ENCODE measurements at regions not wholly inside any gene's neighbourhood (a gene's known extent, or its start where the extent isn't known, plus 50 kb on each side); places are given as distances from the start of the nearest gene placed in this dataset.
"Not testable (repeated sequence)": the region's sequence is repeated elsewhere in the genome, so short reads cannot be mapped to it uniquely, and the experiment has no call there.

- no peak for DNase-seq
Measured at GRCh38 chr13:50131920-50132903, 117.0 kb downstream of the KCNRG start.

- DNase-seq: no peak
Measured at GRCh38 chr13:50132904-50133357, 117.7 kb downstream of the KCNRG start.

DNA sequence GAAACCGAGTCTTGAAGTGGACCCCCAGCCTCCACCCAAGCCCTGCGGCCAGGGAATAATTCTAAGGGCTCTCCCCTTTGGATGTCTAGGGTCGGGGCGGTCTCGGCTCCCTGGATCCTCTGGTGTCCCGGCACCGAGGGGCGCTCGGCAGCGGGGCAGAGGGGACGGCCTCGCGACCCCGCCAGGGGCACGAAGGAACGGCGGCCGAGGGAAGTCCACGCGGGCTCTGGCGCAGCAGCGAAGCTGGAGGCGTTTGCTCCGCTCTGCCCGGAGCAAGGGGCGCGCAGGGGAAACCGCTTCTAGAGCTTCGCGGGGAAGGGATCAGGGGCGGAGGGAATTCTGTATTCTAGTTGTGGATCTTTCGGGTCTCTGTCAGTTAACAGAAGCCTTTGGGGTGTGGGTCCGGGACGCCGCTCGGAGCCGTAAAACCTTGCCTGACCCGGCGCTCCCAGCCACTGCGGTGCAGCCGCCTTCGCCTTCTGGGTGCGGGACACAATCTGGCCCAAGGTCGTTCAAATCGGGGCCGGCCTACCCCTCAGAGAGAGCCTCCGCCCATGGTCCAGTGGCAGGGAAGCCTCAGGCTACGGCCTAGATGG lies 118.2 kb downstream of the KCNRG start:
- no peak for DNase-seq

DNA sequence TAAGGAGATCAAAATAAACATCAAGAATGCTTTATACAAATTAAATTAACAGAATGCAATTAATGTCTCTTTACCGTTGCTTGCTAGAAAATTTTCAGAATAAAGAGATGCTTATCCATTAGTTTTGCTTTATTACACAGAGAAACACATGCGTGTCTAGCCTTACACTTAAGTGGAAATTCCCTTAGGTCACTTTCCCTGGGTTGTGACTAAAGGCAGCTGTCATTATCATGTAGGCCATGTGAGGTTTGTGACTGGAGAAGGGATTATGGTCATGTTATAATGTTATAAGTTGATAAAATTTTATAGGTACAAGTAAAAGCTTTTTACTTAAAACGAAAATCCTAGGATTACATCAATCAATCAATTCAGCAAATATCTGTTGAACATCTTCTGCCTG lies 121.0 kb downstream of the KCNRG start:
- no peak for DNase-seq

DNA sequence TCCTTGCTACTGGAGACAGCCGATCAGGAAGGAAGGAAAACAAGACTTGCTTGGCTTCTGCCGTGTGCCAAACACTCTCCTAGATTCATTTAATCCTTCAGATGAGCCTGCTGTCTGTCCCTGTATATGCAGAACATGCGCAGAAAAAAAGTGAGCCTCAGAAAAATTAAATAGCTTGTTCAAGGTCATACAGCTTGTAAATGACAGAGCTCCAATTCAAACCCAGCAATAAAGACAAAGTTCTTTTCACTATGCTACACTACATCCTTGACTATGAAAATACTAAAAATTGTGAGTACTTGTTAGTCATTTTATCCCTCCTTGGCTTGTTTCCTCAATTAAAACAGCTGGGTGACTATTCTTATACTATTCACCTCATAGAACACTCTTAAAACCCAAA lies 121.4 kb downstream of the KCNRG start:
- DNase-seq: no peak

DNA sequence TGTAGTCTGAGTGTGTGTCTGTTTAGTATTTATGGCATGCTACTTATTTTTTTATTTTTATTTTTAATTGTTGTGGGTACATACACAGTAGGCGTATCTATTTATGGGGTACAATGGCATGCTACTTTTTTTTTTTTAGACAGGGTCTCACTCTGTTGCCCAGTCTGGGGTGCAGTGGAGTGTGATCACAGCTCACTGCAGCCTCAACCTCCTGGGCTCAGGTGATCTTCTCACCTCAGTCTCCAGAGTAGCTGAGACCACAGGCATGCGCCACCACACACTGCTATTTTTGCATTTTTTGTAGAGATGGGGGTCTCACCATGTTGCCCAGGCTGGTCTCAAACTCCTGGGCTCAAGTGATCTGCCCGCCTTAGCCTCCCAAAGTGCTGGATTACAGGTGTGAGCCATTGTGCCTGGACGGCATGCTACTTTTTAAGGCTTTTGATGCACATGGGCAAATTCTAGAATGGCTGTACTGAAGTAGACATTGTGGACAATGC lies 124.2 kb downstream of the KCNRG start:
- DNase-seq: not testable (repeated sequence)

DNA sequence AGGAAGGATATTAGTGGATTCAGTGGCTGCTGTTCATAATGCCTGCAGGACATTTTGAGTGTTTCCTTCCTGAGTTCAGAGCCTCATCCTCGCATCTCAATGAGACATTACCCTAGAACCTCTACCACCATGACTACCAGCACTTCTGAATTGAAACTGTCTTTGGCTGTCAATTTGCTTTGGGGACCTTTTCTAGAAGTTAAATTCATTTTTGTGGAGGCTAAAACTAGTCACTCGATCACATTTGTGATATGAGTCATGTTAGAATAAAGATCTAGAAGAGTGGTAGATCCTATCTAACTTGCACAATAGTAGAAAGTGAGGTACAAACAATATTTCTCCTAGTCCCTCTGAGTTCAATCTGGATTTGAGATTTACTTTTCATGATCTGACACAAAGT lies 124.9 kb downstream of the KCNRG start:
- no peak for DNase-seq

GRCh38 chr13:50140581-50141374 lies 125.5 kb downstream of the KCNRG start:
- no peak for DNase-seq

DNA sequence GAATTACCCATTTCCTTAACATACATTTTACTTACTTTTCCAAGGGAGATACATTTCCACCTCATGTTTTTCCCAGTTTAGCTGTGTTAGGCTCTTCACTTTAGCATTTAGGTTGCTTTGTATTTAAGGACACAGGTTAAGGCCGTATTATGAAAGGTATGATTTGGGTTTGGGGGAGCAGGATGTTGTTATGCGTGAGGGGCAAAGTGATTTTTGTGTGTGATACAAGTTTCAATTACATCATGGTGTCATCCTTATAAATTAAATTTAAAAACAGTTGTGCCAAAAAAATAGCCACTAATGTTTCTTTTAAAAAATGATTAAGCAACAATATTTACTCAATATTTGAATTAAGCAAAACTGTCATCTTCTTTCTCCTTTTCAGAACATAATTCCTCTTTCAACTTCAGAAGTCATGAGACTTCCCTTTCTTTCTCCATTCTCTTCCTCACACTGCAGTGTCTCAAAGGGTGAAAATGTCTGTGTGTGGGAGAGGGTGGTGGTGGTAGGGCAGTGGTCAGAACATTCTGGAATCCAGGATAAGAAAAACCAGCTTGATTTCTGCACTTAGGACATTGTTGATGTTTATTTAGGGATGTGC lies 126.2 kb downstream of the KCNRG start:
- DNase-seq: no peak

- DNase-seq: peak; percentile 34
Measured at GRCh38 chr13:50144246-50145160, 129.3 kb downstream of the KCNRG start.

DNA sequence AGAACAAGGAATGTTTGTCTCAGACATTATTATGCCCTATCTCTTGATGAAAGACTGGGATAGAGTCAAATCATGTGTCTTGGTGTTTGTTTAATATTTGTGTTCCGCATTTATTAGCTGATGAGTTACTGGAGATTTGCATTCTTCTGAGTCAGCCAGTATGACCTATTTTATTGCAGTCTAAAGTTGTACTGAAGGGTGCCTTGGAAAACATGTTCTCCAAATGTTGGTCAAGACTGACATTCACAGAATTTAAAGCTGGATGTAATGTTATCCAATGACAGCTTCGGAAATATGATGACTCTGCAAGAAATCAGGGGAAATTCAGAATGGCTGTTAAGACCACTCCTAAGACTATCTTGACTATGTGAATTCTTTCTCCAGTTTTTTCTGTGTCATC lies 134.0 kb downstream of the KCNRG start:
- peak; percentile 41 for DNase-seq

GRCh38 chr13:50149932-50150331 lies 134.7 kb downstream of the KCNRG start:
- no peak for DNase-seq

DNA sequence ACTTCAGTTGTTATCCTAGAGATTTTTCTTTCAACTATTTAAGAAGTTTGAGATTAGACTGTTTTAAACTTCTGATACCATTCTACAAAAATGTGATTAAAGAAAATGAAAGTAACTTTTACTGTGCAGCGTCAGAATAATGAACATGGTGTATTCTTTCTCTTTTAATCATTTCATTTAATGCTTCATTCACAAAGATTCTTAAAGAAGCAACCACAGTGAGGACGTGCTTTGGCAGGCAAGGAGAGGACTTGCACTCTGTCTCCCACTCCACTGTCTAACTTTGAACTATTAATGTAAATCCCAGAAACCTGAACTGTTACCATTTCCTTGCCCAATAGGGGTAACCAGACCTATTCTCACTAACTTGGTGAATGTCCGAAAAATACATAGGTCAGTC lies 137.0 kb downstream of the KCNRG start:
- no peak for DNase-seq

DNA sequence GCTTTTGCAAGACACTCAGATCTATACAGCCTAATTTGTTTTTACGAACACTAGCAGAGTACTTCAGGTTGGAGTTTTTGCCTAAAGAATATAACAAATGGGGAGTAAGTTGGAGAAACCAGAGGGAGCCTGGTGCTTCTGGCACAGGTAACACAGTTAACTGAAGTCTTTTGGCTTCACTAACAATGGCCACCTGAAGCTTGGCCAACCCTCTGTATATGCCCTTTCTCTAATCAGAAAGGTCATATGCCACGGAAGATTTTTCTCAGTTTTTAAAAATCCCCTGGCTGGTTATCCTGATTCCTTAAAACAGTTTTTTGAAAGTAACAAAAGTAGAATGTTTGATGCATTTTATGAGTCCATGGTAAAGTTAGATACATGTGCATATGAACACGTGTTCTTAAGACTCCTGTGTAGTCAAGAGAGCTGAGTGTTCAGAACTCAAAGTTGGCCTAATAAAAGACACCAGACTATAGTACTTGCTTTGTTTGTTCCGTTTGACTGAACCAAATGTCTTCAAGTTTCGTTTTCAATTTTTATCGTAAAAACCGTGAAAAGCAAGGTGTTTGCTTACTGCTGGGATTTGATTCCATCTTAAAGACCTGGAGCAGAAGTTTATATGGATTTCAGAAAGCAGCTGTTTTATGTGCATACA lies 137.5 kb downstream of the KCNRG start:
- DNase-seq: no peak

GRCh38 chr13:50153401-50153800 lies 138.2 kb downstream of the KCNRG start:
- no peak for DNase-seq

GRCh38 chr13:50153876-50154275 lies 138.6 kb downstream of the KCNRG start:
- no peak for DNase-seq

GRCh38 chr13:50154697-50155096 lies 139.5 kb downstream of the KCNRG start:
- no peak for DNase-seq

DNA sequence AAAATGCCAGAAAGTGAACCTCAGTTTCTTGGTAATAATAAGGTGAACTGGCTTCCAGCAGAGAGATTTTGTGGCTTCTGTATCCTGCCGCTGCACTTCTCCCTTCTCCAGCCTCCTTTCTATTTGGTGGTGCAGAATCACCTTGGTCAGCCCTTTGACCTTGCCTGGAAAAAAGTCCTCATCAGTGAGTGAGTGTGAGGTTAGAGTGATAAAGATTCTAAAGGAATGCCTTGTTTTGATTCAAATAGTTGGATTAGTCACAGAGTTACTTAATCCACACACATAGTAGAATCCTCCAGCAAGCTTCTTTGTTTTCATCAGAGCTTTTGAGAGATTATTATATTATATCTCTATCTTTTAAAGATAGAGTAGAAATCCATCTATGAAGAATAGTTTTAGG lies 140.9 kb downstream of the KCNRG start:
- peak; percentile 41 for DNase-seq

GRCh38 chr13:50156561-50157127 lies 141.4 kb downstream of the KCNRG start:
- no peak for DNase-seq

- no peak for DNase-seq
Measured at GRCh38 chr13:50158385-50159165, 143.3 kb downstream of the KCNRG start.

All from EL (cell line).